ENCODE measurements at regions not wholly inside any gene's neighbourhood (a gene's known extent, or its start where the extent isn't known, plus 50 kb on each side); places are given as distances from the start of the nearest gene placed in this dataset.

DNA sequence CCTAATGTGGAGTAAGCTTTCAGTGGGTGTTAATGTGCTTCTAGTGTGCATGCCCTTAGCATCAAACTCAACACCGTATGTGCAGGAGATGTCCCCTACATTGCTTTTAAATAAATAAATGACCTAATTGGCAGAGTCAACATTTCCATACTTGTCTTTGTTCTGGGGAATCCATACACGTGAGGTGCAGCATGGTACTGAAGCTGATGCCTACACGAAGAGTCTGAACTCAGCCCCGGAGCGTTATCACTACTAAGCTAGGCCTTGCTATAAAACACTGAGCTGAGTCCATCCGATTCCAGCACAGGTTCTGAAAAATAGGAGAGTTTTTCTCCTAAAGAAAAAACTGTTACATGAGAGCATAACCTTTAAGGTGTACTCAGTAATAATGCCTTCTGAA is 125.0 kb upstream of the DYRK2 start:
- ChIA-PET POLR2A (no interaction called here), SMC1A (ENCODE audit: uncharacterized antibody, unreplicated experiment) (no interaction called here), RAD21 (ENCODE audit: unreplicated experiment) (no interaction called here), CTCF (interaction anchor here (0.6 kb wide), 1 partner anchor 558 kb away, joined by 3 read pairs; no protein-coding TSS in a partner anchor)
- no TSS peak for BruUV-seq (replicated peaks)
- no peak overlapping the region for H3K4me2 ChIP-seq (ENCODE audit: control insufficient read depth, insufficient read depth)
- DNase-seq (ENCODE audit: low read depth, low spot score) (no peak), FAIRE-seq (no peak), ATAC-seq (no peak)
- H3K4me3 ChIP-seq, result no peak overlapping the region
- no peaks in the 10 kb centered on the region for H4K20me1 ChIP-seq (ENCODE audit: control insufficient read depth, insufficient read depth)
- no peaks in the 10 kb centered on the region for H3K79me2 ChIP-seq (ENCODE audit: control insufficient read depth, insufficient read depth, low read length)
- no peak for TF ChIP-seq EP300 (IDR thresholded peaks at IDR 0.05; ENCODE audit: borderline replicate concordance in 1 of 2, control insufficient read depth in 1 of 2, low read depth in 2 of 2, low read length in 2 of 2)
- TF ChIP-seq CEBPB (IDR thresholded peaks at IDR 0.05; ENCODE audit: borderline replicate concordance in 1 of 2, low read depth in 2 of 2, low read length in 2 of 2), result no peak
- TF ChIP-seq, protein P1, sequence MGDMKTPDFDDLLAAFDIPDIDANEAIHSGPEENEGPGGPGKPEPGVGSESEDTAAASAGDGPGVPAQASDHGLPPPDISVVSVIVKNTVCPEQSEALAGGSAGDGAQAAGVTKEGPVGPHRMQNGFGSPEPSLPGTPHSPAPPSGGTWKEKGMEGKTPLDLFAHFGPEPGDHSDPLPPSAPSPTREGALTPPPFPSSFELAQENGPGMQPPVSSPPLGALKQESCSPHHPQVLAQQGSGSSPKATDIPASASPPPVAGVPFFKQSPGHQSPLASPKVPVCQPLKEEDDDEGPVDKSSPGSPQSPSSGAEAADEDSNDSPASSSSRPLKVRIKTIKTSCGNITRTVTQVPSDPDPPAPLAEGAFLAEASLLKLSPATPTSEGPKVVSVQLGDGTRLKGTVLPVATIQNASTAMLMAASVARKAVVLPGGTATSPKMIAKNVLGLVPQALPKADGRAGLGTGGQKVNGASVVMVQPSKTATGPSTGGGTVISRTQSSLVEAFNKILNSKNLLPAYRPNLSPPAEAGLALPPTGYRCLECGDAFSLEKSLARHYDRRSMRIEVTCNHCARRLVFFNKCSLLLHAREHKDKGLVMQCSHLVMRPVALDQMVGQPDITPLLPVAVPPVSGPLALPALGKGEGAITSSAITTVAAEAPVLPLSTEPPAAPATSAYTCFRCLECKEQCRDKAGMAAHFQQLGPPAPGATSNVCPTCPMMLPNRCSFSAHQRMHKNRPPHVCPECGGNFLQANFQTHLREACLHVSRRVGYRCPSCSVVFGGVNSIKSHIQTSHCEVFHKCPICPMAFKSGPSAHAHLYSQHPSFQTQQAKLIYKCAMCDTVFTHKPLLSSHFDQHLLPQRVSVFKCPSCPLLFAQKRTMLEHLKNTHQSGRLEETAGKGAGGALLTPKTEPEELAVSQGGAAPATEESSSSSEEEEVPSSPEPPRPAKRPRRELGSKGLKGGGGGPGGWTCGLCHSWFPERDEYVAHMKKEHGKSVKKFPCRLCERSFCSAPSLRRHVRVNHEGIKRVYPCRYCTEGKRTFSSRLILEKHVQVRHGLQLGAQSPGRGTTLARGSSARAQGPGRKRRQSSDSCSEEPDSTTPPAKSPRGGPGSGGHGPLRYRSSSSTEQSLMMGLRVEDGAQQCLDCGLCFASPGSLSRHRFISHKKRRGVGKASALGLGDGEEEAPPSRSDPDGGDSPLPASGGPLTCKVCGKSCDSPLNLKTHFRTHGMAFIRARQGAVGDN (IDR thresholded peaks at IDR 0.05), result no peak
- TF ChIP-seq, protein P2, sequence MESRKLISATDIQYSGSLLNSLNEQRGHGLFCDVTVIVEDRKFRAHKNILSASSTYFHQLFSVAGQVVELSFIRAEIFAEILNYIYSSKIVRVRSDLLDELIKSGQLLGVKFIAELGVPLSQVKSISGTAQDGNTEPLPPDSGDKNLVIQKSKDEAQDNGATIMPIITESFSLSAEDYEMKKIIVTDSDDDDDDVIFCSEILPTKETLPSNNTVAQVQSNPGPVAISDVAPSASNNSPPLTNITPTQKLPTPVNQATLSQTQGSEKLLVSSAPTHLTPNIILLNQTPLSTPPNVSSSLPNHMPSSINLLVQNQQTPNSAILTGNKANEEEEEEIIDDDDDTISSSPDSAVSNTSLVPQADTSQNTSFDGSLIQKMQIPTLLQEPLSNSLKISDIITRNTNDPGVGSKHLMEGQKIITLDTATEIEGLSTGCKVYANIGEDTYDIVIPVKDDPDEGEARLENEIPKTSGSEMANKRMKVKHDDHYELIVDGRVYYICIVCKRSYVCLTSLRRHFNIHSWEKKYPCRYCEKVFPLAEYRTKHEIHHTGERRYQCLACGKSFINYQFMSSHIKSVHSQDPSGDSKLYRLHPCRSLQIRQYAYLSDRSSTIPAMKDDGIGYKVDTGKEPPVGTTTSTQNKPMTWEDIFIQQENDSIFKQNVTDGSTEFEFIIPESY (IDR thresholded peaks at IDR 0.05), result no peak
- TF ChIP-seq GATAD2B (conservative IDR thresholded peaks at IDR 0.05; ENCODE audit: low read depth), result no peak
- TF ChIP-seq, protein P3, sequence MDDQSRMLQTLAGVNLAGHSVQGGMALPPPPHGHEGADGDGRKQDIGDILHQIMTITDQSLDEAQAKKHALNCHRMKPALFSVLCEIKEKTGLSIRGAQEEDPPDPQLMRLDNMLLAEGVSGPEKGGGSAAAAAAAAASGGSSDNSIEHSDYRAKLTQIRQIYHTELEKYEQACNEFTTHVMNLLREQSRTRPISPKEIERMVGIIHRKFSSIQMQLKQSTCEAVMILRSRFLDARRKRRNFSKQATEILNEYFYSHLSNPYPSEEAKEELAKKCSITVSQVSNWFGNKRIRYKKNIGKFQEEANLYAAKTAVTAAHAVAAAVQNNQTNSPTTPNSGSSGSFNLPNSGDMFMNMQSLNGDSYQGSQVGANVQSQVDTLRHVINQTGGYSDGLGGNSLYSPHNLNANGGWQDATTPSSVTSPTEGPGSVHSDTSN (IDR thresholded peaks at IDR 0.05; ENCODE audit: insufficient replicate concordance, low read depth, low read length), result no peak
- no peak for TF ChIP-seq NR2C2 (IDR thresholded peaks at IDR 0.05; ENCODE audit: borderline replicate concordance, control insufficient read depth, insufficient read length, low read depth)
- TF ChIP-seq JUND (IDR thresholded peaks at IDR 0.05; ENCODE audit: low read depth, low read length), result no peak
- no peak for TF ChIP-seq MTA3 (IDR thresholded peaks at IDR 0.05; ENCODE audit: borderline replicate concordance, low read length)
- no peak for TF ChIP-seq ESRRA (IDR thresholded peaks at IDR 0.05; ENCODE audit: low read length)
- TF ChIP-seq YBX1 (IDR thresholded peaks at IDR 0.05), result no peak
- in situ Hi-C loops (cut with MboI), result no loop called here
- no peaks in the 10 kb centered on the region for H3K36me3 ChIP-seq (ENCODE audit: control insufficient read depth in 2 of 2, insufficient read depth in 2 of 2, low read length in 1 of 2)
- intact Hi-C loops (cut with micrococcal nuclease; ENCODE audit: unreplicated experiment), result no loop called here
- H2AFZ ChIP-seq (ENCODE audit: control insufficient read depth, low read depth, low read length), result no peak overlapping the region
- WGBS (ENCODE audit: insufficient coverage, insufficient replicate concordance, low lambda C conversion rate, missing lambda C conversion rate), result 90% methylated on average over 6 of the region's 6 CpGs
- no peak overlapping the region for H3K9ac ChIP-seq (ENCODE audit: control insufficient read depth, insufficient read depth, low read length)
- no peak overlapping the region for H3K27ac ChIP-seq (ENCODE audit: control insufficient read depth, insufficient read depth)
- H3K27me3 ChIP-seq (replicated peaks in 1 of 2; ENCODE audit: control insufficient read depth in 2 of 2, insufficient read depth in 2 of 2, low read length in 1 of 2), result no peaks in the 10 kb centered on the region; a peak in 1 of 4 replicates
- H3K4me1 ChIP-seq (ENCODE audit: control insufficient read depth, insufficient read depth, low read length), result no peaks in the 10 kb centered on the region
- no peaks in the 10 kb centered on the region for H3K9me3 ChIP-seq (replicated peaks; ENCODE audit: control insufficient read depth, insufficient read depth, low read length)

All from GM12878 (cell line).